Skeletal muscle tissue (tissue), 3 donors: ENCODE measurements at regions not wholly inside any gene's neighbourhood (a gene's known extent, or its start where the extent isn't known, plus 50 kb on each side); places are given as distances from the start of the nearest gene placed in this dataset.

Source experiments
- H3K27ac ChIP-seq: one replicate; pipeline ENCODE4 v1.7.0; 2013; ENCODE audit warnings: mild to moderate bottlenecking, low read depth, low read length, inconsistent platforms
- H3K27me3 ChIP-seq, 3 donors: one replicate each; pipeline ENCODE4 v1.7.0; 2013; ENCODE audit warnings: low read length in 3 of 3; ENCODE audit not compliant: control insufficient read depth in 3 of 3, insufficient read depth in 3 of 3
- H3K36me3 ChIP-seq, 3 donors: one replicate each; pipeline ENCODE4 v1.7.0; 2013; ENCODE audit warnings: low read length in 3 of 3; ENCODE audit not compliant: control insufficient read depth in 3 of 3, insufficient read depth in 3 of 3
- H3K4me1 ChIP-seq, 3 donors: one replicate each; pipeline ENCODE4 v1.7.0; 2013; ENCODE audit warnings: low read length in 3 of 3, mild to moderate bottlenecking in 3 of 3; ENCODE audit not compliant: control insufficient read depth in 3 of 3, insufficient read depth in 3 of 3
- H3K4me3 ChIP-seq, 3 donors: one replicate each; pipeline ENCODE4 v1.7.0; 2013; ENCODE audit warnings: low read length in 3 of 3
- H3K9ac ChIP-seq, 3 donors: one replicate each; pipeline ENCODE4 v1.7.0; 2013; ENCODE audit warnings: low read length in 3 of 3, mild to moderate bottlenecking in 3 of 3, moderate library complexity in 2 of 3, low read depth in 1 of 3
- H3K9me3 ChIP-seq, 3 donors: one replicate each; pipeline ENCODE4 v1.7.0; 2013; ENCODE audit warnings: low read length in 3 of 3; ENCODE audit not compliant: control insufficient read depth in 3 of 3
- donor health status: Osteomylitis.

DNA sequence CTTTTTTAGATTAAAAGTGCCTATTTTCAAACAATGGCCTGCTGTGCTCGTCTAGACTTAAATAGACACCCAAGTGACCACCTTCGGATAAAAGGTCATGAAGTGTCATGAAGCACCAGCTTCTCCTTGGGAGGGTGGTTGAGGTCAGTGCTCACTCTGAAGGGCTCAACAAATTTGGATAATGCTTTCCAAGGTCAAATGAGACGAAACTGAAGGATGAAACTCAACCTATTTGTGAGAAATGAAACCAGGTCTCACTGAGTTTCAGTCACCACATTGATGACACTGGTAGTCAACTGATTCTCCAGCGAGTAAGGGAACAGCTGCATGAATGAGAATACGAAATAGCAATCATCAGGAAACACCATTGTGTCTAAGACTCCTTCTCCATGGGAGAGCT is 852.6 kb downstream of the NTRK3 start:
- Histone ChIP-seq H3K36me3 (no peaks in the 10 kb centered on the region), H3K9me3 (no peaks in the 10 kb centered on the region), H3K9ac (no peak overlapping the region), H3K27ac (no peak overlapping the region), H3K27me3 (no peaks in the 10 kb centered on the region), H3K4me1 (no peaks in the 10 kb centered on the region), H3K4me3 (no peak overlapping the region)

DNA sequence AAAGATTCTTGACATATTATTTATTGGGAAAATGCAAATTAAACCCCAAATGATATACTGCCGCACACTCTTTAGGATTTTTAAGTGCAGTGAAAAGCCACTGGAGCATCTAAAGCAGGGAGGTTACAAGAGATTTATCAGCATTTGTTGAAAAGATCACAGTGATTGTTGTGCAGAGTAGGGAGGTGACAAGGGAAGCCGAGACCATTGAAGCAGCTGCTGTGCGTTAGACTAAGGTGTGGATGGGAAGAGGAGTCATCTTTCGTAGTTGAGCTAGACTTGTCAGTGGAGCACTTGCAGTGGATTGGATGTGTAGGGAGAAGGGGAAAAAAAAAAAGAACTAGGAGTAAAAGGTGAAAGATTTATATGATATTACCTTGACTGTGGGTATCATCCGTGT is 854.6 kb downstream of the NTRK3 start:
- Histone ChIP-seq H3K27me3 (no peaks in the 10 kb centered on the region), H3K27ac (no peak overlapping the region), H3K36me3 (no peaks in the 10 kb centered on the region), H3K9me3 (no peaks in the 10 kb centered on the region), H3K4me1 (no peaks in the 10 kb centered on the region), H3K9ac (no peak overlapping the region), H3K4me3 (no peak overlapping the region)

DNA sequence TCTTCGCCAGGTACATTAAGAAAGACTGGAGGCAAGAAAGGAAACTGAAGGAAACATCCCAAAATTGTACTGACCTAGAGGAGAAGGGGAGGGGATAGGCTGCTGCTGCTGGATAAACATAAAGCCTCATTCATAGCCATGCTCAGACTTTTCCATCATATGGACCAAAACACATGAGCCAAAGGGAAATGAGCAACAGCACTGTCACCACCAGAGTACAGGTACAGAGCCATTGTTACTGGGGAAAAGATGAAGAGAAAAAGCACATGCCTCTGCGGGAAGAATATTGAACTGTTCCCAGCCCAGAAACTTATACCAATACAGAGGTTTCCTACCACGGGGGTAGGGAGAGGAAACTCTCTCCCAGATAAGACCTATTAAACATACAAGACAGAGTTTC is 861.9 kb downstream of the NTRK3 start:
- Histone ChIP-seq H3K4me1 (no peaks in the 10 kb centered on the region), H3K36me3 (no peaks in the 10 kb centered on the region), H3K9ac (no peak overlapping the region), H3K9me3 (no peaks in the 10 kb centered on the region), H3K27me3 (no peaks in the 10 kb centered on the region), H3K27ac (no peak overlapping the region), H3K4me3 (no peak overlapping the region)

DNA sequence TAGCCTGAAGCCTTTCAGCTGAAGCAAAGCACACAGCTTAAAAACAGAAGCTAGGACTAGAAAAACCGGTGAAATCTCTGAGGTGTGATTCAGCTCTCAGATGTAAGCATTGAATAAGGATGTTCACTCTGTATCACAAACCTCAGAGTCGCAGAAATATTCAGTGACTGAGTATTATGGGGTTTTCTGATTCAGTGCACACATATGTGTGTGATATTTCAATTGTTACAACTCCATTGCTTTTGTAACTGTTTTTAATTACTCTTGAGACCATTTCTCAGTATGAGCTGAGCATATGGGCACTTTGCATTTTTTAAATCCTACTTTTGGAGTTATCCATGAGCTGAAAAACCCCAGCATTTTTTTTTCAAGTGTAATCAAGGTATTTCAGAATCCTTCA is 868.8 kb downstream of the NTRK3 start:
- no peaks in the 10 kb centered on the region for H3K36me3 ChIP-seq
- H3K27me3 ChIP-seq = no peaks in the 10 kb centered on the region
- peaks cover 0 to 2% (median 0%) of the 10 kb centered on the region in 3 donors for H3K9me3 ChIP-seq
- no peak overlapping the region for H3K4me3 ChIP-seq
- H3K9ac ChIP-seq = no peak overlapping the region
- H3K4me1 ChIP-seq = no peaks in the 10 kb centered on the region
- H3K27ac ChIP-seq = no peak overlapping the region

DNA sequence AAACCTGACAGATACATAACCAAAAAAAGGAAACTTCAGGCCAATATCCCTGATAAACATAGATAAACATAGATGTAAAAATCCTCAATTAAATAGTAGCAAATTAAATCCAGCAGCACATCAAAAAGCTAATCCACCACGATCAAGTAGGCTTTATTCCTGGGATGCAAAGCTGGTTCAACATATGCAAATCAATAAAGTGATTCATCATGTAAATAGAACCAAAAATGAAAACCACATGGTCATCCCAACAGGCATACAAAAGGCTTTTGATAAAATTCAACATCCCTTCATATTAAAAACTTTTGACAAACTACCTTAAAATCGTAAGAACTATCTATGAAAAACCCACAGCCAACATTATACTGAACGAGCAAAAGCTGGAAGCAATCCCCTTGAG is 882.2 kb downstream of the NTRK3 start:
- no peak overlapping the region for H3K9ac ChIP-seq
- no peaks in the 10 kb centered on the region for H3K4me1 ChIP-seq
- H3K27me3 ChIP-seq = no peaks in the 10 kb centered on the region
- peaks cover 0 to 3% (median 0%) of the 10 kb centered on the region in 3 donors for H3K9me3 ChIP-seq
- no peaks in the 10 kb centered on the region for H3K36me3 ChIP-seq
- H3K4me3 ChIP-seq = no peak overlapping the region
- no peak overlapping the region for H3K27ac ChIP-seq

DNA sequence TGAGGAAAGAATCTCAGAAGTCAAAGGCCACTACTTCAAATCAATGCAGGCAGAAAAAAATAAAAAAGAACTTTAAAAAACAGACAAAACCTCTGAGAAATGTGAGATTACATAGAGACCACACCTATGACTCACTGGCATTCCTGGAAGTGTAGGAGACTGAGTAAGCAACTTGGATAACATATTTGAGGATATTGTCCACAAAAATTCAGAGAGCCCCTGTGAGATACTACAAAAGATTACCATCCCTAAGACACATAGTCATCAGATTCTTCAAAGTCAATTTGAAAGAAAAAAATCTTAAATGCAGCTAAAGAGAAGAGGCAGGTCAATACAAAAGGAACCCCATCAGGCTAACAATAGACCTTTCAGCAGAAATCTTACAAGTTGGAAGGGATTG is 887.3 kb downstream of the NTRK3 start:
- Histone ChIP-seq H3K9ac (no peak overlapping the region), H3K27me3 (no peaks in the 10 kb centered on the region), H3K9me3 (peaks cover 0 to 3% (median 0%) of the 10 kb centered on the region in 3 donors), H3K36me3 (peaks cover 0 to 2% (median 0%) of the 10 kb centered on the region in 3 donors), H3K4me1 (no peaks in the 10 kb centered on the region), H3K27ac (no peak overlapping the region), H3K4me3 (no peak overlapping the region)

DNA sequence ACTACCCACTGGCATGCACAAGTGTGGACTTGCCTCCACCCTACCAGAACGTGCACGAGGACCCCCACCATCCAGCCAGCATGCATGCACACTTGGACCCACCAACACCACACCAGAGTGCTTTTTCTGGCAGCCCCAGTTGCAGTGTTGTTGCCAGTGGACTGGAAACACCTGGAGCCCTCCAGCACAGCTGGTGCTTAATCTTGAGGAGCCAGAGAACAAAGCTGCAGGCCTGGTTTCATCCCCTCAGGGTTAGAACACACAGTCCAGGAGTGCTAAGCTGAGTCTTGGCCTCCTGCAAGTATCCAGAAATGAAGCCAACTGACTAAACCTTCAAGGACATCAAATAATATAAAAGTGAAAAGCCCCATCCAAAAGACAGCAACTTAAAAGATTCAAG is 888.0 kb downstream of the NTRK3 start:
- no peaks in the 10 kb centered on the region for H3K27me3 ChIP-seq

DNA sequence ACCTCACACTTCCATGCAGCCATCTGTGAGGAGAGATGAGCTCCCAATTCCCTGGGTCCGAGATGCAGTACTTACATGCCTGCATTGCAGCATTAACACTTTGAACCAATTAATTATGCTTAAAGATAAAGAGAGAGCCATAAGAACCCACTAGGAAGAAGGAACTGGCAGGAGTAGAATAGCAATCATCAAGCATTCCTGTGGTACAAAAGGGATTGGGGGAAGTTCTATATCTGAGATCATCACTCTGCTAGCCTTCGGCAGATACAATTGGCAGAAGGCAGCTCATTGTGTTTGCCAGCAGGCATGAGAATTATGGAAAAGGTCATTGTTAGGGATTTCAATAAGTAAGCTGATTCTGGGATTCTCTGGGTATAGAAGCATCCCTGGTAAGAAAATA is 891.4 kb downstream of the NTRK3 start:
- Histone ChIP-seq H3K27me3 (no peaks in the 10 kb centered on the region), H3K4me3 (no peak overlapping the region), H3K36me3 (peaks cover 0 to 2% (median 0%) of the 10 kb centered on the region in 3 donors), H3K27ac (no peak overlapping the region), H3K9ac (no peak overlapping the region), H3K4me1 (no peaks in the 10 kb centered on the region), H3K9me3 (peaks cover 0 to 3% (median 0%) of the 10 kb centered on the region in 3 donors)

More for the DNA sequence above, 888.0 kb downstream of the NTRK3 start:
- no peaks in the 10 kb centered on the region for H3K4me1 ChIP-seq
- peaks cover 0 to 2% (median 0%) of the 10 kb centered on the region in 3 donors for H3K36me3 ChIP-seq
- no peak overlapping the region for H3K4me3 ChIP-seq
- no peak overlapping the region for H3K9ac ChIP-seq
- peaks cover 0 to 3% (median 0%) of the 10 kb centered on the region in 3 donors for H3K9me3 ChIP-seq
- no peak overlapping the region for H3K27ac ChIP-seq

DNA sequence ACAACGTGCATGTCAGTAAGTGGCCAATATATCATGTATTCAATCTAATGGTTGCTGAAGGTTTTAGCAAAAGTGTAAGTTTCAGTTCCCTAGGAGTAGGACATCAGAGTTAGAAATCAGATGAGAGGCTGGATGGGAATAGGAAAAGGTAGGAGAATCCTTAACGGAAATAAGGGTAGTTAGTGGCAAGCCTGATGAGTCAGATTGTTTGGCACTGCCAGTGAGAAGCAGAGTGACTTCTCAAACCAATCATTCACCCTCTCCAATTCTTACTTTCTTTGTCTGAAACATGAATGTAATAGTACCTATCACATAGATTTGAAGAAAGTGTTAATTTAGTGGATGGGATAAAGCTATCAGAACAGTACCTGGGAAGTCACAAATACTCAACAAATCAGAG is 894.0 kb downstream of the NTRK3 start:
- Histone ChIP-seq H3K9me3 (no peaks in the 10 kb centered on the region), H3K9ac (no peak overlapping the region), H3K4me1 (no peaks in the 10 kb centered on the region), H3K27me3 (no peaks in the 10 kb centered on the region), H3K4me3 (no peak overlapping the region), H3K27ac (no peak overlapping the region), H3K36me3 (no peaks in the 10 kb centered on the region)

DNA sequence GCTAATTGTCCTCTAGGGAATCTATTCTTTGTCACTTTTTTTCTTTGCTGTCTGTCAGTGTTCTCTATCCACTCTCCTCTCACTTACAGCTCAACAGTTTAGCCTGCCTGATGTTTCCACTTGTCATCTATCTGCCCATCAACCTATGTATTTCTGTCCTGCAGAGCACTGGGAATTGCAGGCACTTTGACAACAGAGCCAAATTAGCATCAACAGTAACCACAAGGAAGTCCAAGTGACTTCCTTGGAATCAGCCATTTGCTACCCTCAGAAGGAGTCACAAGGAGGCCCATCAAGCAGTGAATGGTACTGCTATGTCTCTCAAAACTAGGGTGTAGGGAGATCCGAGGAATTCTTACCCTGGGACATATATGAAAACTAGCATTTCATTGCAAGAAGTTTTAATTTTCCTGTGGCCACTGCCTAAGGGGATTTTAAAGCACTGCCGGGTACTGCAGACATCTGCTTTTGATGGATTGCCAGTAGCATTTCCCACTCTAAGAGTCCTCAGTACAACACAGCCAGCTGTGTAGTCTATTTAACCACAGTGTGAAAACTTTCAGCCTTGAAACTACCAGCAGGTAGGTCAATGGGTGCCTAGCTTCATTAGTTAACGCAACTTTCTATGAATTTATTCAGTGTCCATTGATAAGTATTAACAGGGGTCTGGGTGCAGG is 898.8 kb downstream of the NTRK3 start:
- Histone ChIP-seq H3K27ac (no peak overlapping the region), H3K9ac (no peak overlapping the region), H3K36me3 (no peaks in the 10 kb centered on the region), H3K9me3 (no peaks in the 10 kb centered on the region), H3K4me1 (no peaks in the 10 kb centered on the region), H3K27me3 (no peaks in the 10 kb centered on the region), H3K4me3 (no peak overlapping the region)
